ENCODE measurements at regions not wholly inside any gene's neighbourhood (a gene's known extent, or its start where the extent isn't known, plus 50 kb on each side); places are given as distances from the start of the nearest gene placed in this dataset.

DNA sequence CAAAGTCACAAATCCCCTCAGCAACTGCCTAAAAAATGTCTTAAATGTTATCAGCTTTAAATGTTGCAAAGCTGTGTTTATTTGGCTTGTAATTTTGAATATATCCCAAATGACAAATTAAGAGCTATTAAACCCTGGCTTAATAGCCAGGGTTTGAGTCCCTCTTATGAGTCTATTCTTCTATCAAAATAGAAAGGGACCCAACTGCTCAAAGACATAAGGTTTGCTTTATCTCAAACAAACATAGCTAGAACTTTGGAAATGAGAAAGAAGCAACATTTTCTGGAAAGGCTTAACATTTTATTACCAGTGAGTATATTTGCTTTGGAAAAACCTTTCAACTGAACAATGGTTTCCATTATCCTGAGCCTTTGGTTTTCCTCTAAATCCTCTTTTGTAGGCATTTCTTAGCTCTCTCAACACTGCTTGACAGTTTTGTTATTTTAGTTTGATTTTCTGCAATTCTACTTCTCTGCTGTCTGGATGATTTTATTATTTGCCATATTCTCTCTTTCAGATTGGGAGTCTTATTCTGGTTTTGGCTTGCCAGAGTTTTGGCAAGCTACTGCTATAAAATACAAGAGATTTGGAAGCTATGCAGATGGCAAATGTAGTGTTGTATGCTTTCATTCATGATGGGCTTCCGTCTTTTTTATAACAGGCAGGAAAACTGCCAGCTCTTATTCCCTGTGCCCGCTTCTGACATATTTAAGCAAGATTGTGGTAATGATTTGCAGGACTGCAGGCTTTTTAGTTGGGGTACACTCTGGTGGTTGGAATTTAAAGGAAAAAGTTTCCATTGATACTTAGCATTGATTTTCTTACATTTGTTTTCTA, 734.9 kb downstream of the DTWD2 start:
- TF ChIP-seq, protein P1, sequence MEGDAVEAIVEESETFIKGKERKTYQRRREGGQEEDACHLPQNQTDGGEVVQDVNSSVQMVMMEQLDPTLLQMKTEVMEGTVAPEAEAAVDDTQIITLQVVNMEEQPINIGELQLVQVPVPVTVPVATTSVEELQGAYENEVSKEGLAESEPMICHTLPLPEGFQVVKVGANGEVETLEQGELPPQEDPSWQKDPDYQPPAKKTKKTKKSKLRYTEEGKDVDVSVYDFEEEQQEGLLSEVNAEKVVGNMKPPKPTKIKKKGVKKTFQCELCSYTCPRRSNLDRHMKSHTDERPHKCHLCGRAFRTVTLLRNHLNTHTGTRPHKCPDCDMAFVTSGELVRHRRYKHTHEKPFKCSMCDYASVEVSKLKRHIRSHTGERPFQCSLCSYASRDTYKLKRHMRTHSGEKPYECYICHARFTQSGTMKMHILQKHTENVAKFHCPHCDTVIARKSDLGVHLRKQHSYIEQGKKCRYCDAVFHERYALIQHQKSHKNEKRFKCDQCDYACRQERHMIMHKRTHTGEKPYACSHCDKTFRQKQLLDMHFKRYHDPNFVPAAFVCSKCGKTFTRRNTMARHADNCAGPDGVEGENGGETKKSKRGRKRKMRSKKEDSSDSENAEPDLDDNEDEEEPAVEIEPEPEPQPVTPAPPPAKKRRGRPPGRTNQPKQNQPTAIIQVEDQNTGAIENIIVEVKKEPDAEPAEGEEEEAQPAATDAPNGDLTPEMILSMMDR (optimal IDR thresholded peaks at IDR 0.05 in 1 of 3, IDR thresholded peaks at IDR 0.05 in 1 of 3, conservative IDR thresholded peaks at IDR 0.05 in 1 of 3; ENCODE audit: extremely low read depth in 1 of 3, insufficient read depth in 2 of 3, low read length in 3 of 3), result no peak
- TF ChIP-seq EZH2 (IDR thresholded peaks at IDR 0.05; ENCODE audit: low read length), result no peak

All from keratinocyte (primary cell).